ENCODE measurements at regions not wholly inside any gene's neighbourhood (a gene's known extent, or its start where the extent isn't known, plus 50 kb on each side); places are given as distances from the start of the nearest gene placed in this dataset.

DNA sequence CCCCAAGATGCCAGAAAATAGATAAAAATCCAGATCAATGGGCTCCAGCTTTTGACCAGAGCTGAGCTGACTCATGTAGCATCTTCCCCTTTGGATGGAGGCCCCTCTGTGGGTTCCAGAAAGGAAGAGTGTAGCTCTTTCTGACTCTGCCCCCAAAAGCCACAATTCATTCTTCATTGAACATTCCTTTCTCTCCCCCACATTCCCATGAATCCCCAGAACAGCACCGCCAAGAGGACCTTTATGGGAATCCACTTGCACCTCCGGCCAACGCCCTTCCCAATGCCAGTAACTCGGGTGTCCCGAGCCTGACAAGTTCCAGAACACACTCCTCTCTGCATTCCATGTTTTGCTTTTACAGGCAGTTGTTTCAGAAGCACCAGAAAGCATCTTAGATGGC, 210.6 kb upstream of the DIO3 start:
- no peak for TF ChIP-seq GATA2 (IDR thresholded peaks at IDR 0.05; ENCODE audit: low read depth, low read length)
- no peak for TF ChIP-seq GATA3 (IDR thresholded peaks at IDR 0.05; ENCODE audit: low read depth, low read length)
